Nephron (organoid): ENCODE measurements at regions not wholly inside any gene's neighbourhood (a gene's known extent, or its start where the extent isn't known, plus 50 kb on each side); places are given as distances from the start of the nearest gene placed in this dataset.
"Not testable (repeated sequence)": the region's sequence is repeated elsewhere in the genome, so short reads cannot be mapped to it uniquely, and the experiment has no call there.

Source experiments
- H3K27ac Mint-ChIP-seq, 3 experiments: 2 replicates each; pipeline ENCODE4 v1.8.0; 2020; ENCODE audit warnings: mixed read lengths in 3 of 3, mild to moderate bottlenecking in 2 of 3, moderate library complexity in 1 of 3
- H3K27me3 Mint-ChIP-seq: 2 replicates; pipeline ENCODE4 v1.8.0; 2021; ENCODE audit warnings: low read depth, mild to moderate bottlenecking, moderate library complexity, mixed read lengths
- H3K36me3 Mint-ChIP-seq: 2 replicates; pipeline ENCODE4 v1.8.0; 2020; ENCODE audit warnings: low read depth, mixed read lengths
- H3K4me1 Mint-ChIP-seq: 2 replicates; pipeline ENCODE4 v1.8.0; 2020; ENCODE audit warnings: mixed read lengths
- H3K4me3 Mint-ChIP-seq, 3 experiments: 2 replicates each; pipeline ENCODE4 v1.8.0; 2020; ENCODE audit warnings: mild to moderate bottlenecking in 3 of 3, mixed read lengths in 3 of 3, moderate library complexity in 2 of 3
- H3K9me3 Mint-ChIP-seq: 2 replicates; pipeline ENCODE4 v1.8.0; 2020; ENCODE audit warnings: mixed read lengths
- CTCF ChIP-seq, 3 experiments: fragments of 200-600 bp; sonication (generic); IDR thresholded peaks; one replicate each; pipeline ENCODE4 v1.5.0; 2021; ENCODE audit warnings: antibody characterized with exemption in 3 of 3; ENCODE audit not compliant: unreplicated experiment in 3 of 3

DNA sequence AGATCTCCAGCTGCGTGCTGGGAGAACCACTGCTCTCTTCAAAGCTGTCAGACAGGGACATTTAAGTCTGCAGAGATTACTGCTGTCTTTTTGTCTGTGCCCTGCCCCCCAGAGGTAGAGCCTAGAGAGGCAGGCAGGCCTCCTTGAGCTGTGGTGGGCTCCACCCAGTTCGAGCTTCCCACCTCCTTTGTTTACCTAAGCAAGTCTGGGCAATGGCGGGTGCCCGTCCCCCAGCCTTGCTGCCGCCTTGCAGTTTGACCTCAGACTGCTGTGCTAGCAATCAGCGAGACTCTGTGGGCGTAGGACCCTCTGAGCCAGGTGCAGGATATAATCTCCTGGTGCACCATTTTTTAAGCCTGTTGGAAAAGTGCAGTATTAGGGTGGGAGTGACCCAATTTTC is 128.6 kb downstream of the ACTR3 start:
- not testable (repeated sequence) for H3K27ac Mint-ChIP-seq, H3K36me3 Mint-ChIP-seq, H3K4me1 Mint-ChIP-seq, H3K4me3 Mint-ChIP-seq, H3K27me3 Mint-ChIP-seq
- H3K9me3 Mint-ChIP-seq: peaks cover 14% of the 10 kb centered on the region

GRCh38 chr2:114020668-114021067 is 130.8 kb downstream of the ACTR3 start:
- Mint-ChIP-seq H3K27me3 (no peaks in the 10 kb centered on the region), H3K4me1 (no peaks in the 10 kb centered on the region), H3K27ac (no peak overlapping the region), H3K36me3 (no peaks in the 10 kb centered on the region), H3K4me3 (no peak overlapping the region), H3K9me3 (peaks cover 12% of the 10 kb centered on the region)
- TF ChIP-seq CTCF (IDR thresholded peaks at IDR 0.05; ENCODE audit: unreplicated experiment in 3 of 3): no peak

DNA sequence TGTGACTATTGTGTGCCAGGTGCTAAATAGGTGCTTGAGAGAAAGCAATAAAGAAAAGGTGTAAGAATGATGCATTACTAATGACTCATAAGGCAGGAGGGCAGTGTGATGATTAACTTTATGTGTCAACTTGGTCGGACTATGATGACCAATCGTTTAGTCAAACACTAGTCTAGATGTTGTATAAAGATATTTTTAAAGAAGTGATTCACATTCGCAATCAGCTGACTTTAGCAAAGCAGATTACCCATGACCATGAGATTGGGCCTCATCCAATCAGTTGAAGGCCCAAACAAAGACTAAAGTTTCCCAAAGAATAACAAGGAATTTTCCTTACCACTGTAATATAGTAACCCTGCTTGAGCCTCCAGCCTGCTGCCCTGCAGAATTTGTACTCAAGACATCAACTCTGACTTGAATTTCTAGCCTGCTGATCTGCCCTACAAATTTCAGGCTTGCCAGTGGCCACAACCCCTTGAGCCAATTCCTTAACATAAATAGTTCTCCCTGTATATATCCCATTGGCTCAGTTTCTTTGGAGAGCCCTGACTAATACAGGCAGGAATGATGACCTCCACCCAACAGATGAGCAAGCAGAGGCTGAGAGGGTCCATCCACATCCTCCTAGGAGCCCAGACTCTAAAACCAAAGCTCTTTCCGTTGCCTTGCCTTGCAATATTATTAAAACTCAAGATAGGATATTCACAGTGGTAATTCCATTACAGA is 132.6 kb downstream of the ACTR3 start:
- Mint-ChIP-seq H3K4me1 (no peaks in the 10 kb centered on the region), H3K27me3 (no peaks in the 10 kb centered on the region), H3K27ac (no peak overlapping the region), H3K4me3 (no peak overlapping the region), H3K36me3 (no peaks in the 10 kb centered on the region), H3K9me3 (peaks cover 6% of the 10 kb centered on the region)
- no peak for TF ChIP-seq CTCF (IDR thresholded peaks at IDR 0.05; ENCODE audit: unreplicated experiment in 3 of 3)

DNA sequence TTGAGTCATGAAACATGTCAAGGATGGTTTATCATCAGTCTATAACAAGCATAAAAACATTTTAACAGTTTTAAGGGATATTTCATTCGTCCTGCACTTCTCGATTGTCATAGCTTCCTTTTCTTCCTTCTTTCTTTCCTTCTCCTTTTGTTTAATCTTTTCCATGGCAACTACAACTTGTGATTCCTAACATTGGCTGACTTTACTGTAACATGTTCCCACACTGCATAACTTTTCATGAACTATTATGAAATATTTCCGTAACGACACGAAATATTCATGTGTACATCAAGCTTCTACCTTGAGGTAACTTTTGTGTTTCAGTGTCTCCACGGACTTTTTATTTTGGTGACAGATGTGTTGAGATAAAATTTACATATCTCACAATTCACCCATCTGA is 134.4 kb downstream of the ACTR3 start:
- no peak overlapping the region for H3K4me3 Mint-ChIP-seq
- no peaks in the 10 kb centered on the region for H3K4me1 Mint-ChIP-seq
- H3K27me3 Mint-ChIP-seq: no peaks in the 10 kb centered on the region
- no peak for TF ChIP-seq CTCF (IDR thresholded peaks at IDR 0.05; ENCODE audit: unreplicated experiment in 3 of 3)
- peaks cover 6% of the 10 kb centered on the region for H3K9me3 Mint-ChIP-seq
- H3K36me3 Mint-ChIP-seq: no peaks in the 10 kb centered on the region
- no peak overlapping the region for H3K27ac Mint-ChIP-seq

- Mint-ChIP-seq H3K4me1 (no peaks in the 10 kb centered on the region), H3K36me3 (no peaks in the 10 kb centered on the region)
Measured at GRCh38 chr2:114025030-114025429, 135.1 kb downstream of the ACTR3 start.

DNA sequence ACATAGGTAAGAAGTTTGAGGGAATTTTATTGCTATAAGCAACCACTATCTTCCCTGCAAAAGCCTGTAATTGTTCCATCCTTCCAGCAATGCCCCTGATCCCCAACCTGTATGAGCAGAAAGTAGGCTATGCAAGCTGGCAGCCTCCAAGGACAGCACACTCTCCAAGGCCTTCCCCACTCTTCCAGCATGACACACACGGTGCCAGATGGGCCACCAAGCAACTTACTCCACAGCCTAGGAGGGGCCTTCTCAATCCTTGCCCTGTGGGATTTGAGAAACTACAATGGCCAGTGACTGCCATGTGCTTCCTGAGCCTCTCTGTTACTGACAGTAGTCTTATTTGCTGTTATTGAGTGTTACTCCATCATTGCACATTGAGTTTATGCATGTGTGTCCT is 137.5 kb downstream of the ACTR3 start:
- Mint-ChIP-seq H3K4me3 (no peak overlapping the region), H3K4me1 (no peaks in the 10 kb centered on the region), H3K27ac (no peak overlapping the region), H3K36me3 (no peaks in the 10 kb centered on the region), H3K9me3 (no peaks in the 10 kb centered on the region), H3K27me3 (no peaks in the 10 kb centered on the region)
- TF ChIP-seq CTCF (IDR thresholded peaks at IDR 0.05; ENCODE audit: unreplicated experiment in 3 of 3): no peak

More at GRCh38 chr2:114025030-114025429, 135.1 kb downstream of the ACTR3 start:
- peaks cover 6% of the 10 kb centered on the region for H3K9me3 Mint-ChIP-seq
- no peak overlapping the region for H3K4me3 Mint-ChIP-seq
- H3K27ac Mint-ChIP-seq: no peak overlapping the region
- no peak for TF ChIP-seq CTCF (IDR thresholded peaks at IDR 0.05; ENCODE audit: unreplicated experiment in 3 of 3)
- H3K27me3 Mint-ChIP-seq: no peaks in the 10 kb centered on the region
